HG02678 (cell line): ENCODE measurements at regions not wholly inside any gene's neighbourhood (a gene's known extent, or its start where the extent isn't known, plus 50 kb on each side); places are given as distances from the start of the nearest gene placed in this dataset.
A peak's percentile ranks its signal among the peaks of the same experiment; 100 is the strongest.
"Not testable (repeated sequence)": the region's sequence is repeated elsewhere in the genome, so short reads cannot be mapped to it uniquely, and the experiment has no call there.

Experiments
- ATAC-seq: cut with Tn5 transposase; IDR thresholded peaks from one replicate; pipeline ENCODE4 v1.9.1; 2021; ENCODE audit warnings: mild to moderate bottlenecking, moderate library complexity; ENCODE audit not compliant: unreplicated experiment

- ATAC-seq: no peak
Observed at GRCh38 chr13:80888390-80888789, 547.5 kb upstream of the SPRY2 start.

GRCh38 chr13:80884056-80884785 lies 543.3 kb upstream of the SPRY2 start:
- ATAC-seq: no peak

- ATAC-seq: no peak
Observed at GRCh38 chr13:80883545-80883944, 542.6 kb upstream of the SPRY2 start.

- ATAC-seq: no peak
Observed at GRCh38 chr13:80881942-80882445, 541.1 kb upstream of the SPRY2 start.

GRCh38 chr13:80881495-80881894 lies 540.6 kb upstream of the SPRY2 start:
- no peak for ATAC-seq

- no peak for ATAC-seq
Observed at GRCh38 chr13:80881034-80881433, 540.1 kb upstream of the SPRY2 start.

GRCh38 chr13:80877944-80878241 lies 537.0 kb upstream of the SPRY2 start:
- no peak for ATAC-seq

GRCh38 chr13:80877209-80877943 lies 536.5 kb upstream of the SPRY2 start:
- no peak for ATAC-seq

- ATAC-seq: peak; percentile 99
Observed at GRCh38 chr13:80873589-80873988, 532.7 kb upstream of the SPRY2 start.

- not testable (repeated sequence) for ATAC-seq
Observed at GRCh38 chr13:80871971-80872370, 531.0 kb upstream of the SPRY2 start.

GRCh38 chr13:80871481-80871880 lies 530.6 kb upstream of the SPRY2 start:
- ATAC-seq: no peak

- no peak for ATAC-seq
Observed at GRCh38 chr13:80870186-80870585, 529.3 kb upstream of the SPRY2 start.

- no peak for ATAC-seq
Observed at GRCh38 chr13:80866921-80867320, 526.0 kb upstream of the SPRY2 start.

GRCh38 chr13:80865329-80865728 lies 524.4 kb upstream of the SPRY2 start:
- ATAC-seq: no peak

GRCh38 chr13:80862456-80862855 lies 521.5 kb upstream of the SPRY2 start:
- ATAC-seq: no peak

- no peak for ATAC-seq
Observed at GRCh38 chr13:80860845-80861244, 519.9 kb upstream of the SPRY2 start.

- ATAC-seq: no peak
Observed at GRCh38 chr13:80858131-80858530, 517.2 kb upstream of the SPRY2 start.

- ATAC-seq: no peak
Observed at GRCh38 chr13:80857321-80857720, 516.4 kb upstream of the SPRY2 start.

- no peak for ATAC-seq
Observed at GRCh38 chr13:80850771-80851170, 509.8 kb upstream of the SPRY2 start.

GRCh38 chr13:80844164-80844563 lies 503.2 kb upstream of the SPRY2 start:
- ATAC-seq: no peak

GRCh38 chr13:80841414-80841813 lies 500.5 kb upstream of the SPRY2 start:
- ATAC-seq: no peak

GRCh38 chr13:80840316-80840976 lies 499.5 kb upstream of the SPRY2 start:
- no peak for ATAC-seq
